RWPE1 (cell line): ENCODE measurements at regions not wholly inside any gene's neighbourhood (a gene's known extent, or its start where the extent isn't known, plus 50 kb on each side); places are given as distances from the start of the nearest gene placed in this dataset.

ENCODE experiments used
- CTCF ChIA-PET: fragments of 350-600 bp; sonication (Branson Sonifier 250); formaldehyde crosslinking; extraction: SDS; loops from one replicate; lab custom pipeline; 2021; lab: Yijun Ruan, JAX
- POLR2A ChIA-PET: fragments of 400-600 bp; formaldehyde crosslinking; extraction: SDS; loops from one replicate; lab custom pipeline; 2020; ENCODE audit warnings: antibody characterized with exemption; ENCODE audit not compliant: low non-redundant PET; lab: Yijun Ruan, JAX
- DNase-seq: peaks from one replicate; pipeline ENCODE4 v3.0.0; 2012; ENCODE audit warnings: low spot score
- H3K27ac ChIP-seq: fragments of 450-650 bp; 2 replicates; pipeline ENCODE4 v1.5.1; 2017
- CTCF ChIP-seq: fragments of 450-650 bp; conservative IDR thresholded peaks from 2 replicates; pipeline ENCODE4 v1.5.1; 2017; ENCODE audit warnings: low read depth, mild to moderate bottlenecking

- ChIA-PET POLR2A (no interaction called here), CTCF (no interaction called here)
- TF ChIP-seq CTCF: no peak
- DNase-seq: no peak
- H3K27ac ChIP-seq: no peak overlapping the region
Measured at GRCh38 chr4:128727658-128728057, 81.8 kb upstream of the JADE1 start.

GRCh38 chr4:128725405-128726055 is 84.0 kb upstream of the JADE1 start:
- ChIA-PET CTCF (interaction anchor here (0.5 to 0.9 kb wide), 2 partner anchors 60 to 340 kb away, joined by 3 to 4 read pairs; no protein-coding TSS in a partner anchor), POLR2A (no interaction called here)
- no peak overlapping the region for H3K27ac ChIP-seq
- no peak for DNase-seq
- no peak for TF ChIP-seq CTCF

GRCh38 chr4:128722911-128723310 is 86.6 kb upstream of the JADE1 start:
- POLR2A ChIA-PET: no interaction called here
- no peak for DNase-seq
- H3K27ac ChIP-seq: no peak overlapping the region
- CTCF ChIA-PET: no interaction called here
- no peak for TF ChIP-seq CTCF

GRCh38 chr4:128721896-128722295 is 87.6 kb upstream of the JADE1 start:
- no peak for TF ChIP-seq CTCF
- H3K27ac ChIP-seq: no peak overlapping the region
- POLR2A ChIA-PET: no interaction called here
- DNase-seq: no peak
- CTCF ChIA-PET: no interaction called here

- CTCF ChIA-PET: no interaction called here
- DNase-seq: no peak
- H3K27ac ChIP-seq: no peak overlapping the region
- no peak for TF ChIP-seq CTCF
- POLR2A ChIA-PET: no interaction called here
Measured at GRCh38 chr4:128720270-128720669, 89.2 kb upstream of the JADE1 start.

- DNase-seq: no peak
- POLR2A ChIA-PET: no interaction called here
- TF ChIP-seq CTCF: no peak
- no peak overlapping the region for H3K27ac ChIP-seq
- CTCF ChIA-PET: no interaction called here
Measured at GRCh38 chr4:128718768-128719167, 90.7 kb upstream of the JADE1 start.
